ENCODE measurements at regions not wholly inside any gene's neighbourhood (a gene's known extent, or its start where the extent isn't known, plus 50 kb on each side); places are given as distances from the start of the nearest gene placed in this dataset.

- no peak for TF ChIP-seq POLR2A (IDR thresholded peaks at IDR 0.05)
- TF ChIP-seq CTCF (IDR thresholded peaks at IDR 0.05) = no peak
Observed at GRCh38 chr20:50254466-50255079, 63.9 kb downstream of the CEBPB start.

Measured in right lobe of liver (tissue), 4 donors.